GM19351 (cell line): ENCODE measurements at regions not wholly inside any gene's neighbourhood (a gene's known extent, or its start where the extent isn't known, plus 50 kb on each side); places are given as distances from the start of the nearest gene placed in this dataset.
A peak's percentile ranks its signal among the peaks of the same experiment; 100 is the strongest.
"Not testable (repeated sequence)": the region's sequence is repeated elsewhere in the genome, so short reads cannot be mapped to it uniquely, and the experiment has no call there.

Source experiments
- ATAC-seq: cut with Tn5 transposase; IDR thresholded peaks from one replicate; pipeline ENCODE4 v1.9.1; 2021; ENCODE audit warnings: mild to moderate bottlenecking, moderate library complexity; ENCODE audit not compliant: unreplicated experiment

DNA sequence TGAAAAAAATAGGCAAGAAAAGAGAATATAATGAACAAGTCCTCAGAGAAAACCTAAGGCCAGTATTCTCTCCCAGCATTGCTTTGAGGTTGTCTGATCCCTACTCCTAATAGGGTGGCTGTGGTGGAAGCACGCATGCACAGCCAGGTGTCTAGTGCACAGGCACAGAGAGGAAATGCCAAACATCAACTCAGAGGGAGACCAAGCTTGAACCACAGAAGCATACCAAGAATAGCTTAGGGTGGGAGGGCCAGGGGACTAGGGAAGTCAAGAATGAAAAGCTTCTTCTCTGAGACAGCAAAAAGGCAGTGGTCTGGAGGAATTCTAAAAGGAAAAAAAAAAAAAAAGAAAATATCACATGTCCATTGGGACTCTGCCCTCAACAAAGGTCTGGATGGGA, 244.1 kb upstream of the API5 start:
- no peak for ATAC-seq

DNA sequence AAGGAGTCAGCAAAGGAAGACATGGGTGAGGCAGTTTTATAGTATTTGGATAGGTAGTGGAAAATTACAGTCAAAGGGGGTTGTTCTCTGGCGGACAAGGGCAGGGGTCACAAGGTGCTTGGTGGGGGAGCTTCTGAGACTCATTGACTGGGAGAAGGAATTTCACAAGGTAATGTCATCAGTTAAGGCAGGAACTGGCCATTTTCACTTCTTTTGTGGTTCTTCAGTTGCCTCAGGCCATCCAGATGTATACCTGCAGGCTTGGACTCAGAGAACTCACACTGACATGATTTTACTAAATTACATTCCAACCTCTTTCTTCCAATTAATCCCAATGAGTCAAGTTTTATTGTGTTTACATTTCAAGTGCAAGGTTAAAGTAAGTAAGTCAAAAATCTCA, 240.5 kb upstream of the API5 start:
- ATAC-seq, result no peak

DNA sequence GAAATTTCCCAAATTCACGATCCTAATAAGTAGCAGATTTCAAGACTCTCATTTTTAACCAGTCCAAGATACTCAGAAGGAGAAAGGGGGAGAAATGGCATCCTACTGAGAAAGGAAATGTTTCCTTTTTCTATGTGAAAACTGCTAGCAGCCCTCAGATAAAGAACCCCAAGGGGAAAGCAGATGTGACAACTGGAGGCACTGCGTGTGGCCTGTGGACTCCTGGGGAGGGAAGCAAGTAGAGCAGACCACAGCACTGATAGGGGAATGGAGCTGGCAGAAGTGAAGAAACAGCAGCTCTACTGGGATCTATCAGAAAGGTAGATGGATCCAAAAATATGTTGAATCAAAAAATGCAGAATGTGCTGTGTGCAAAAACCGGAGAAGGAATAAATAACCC, 239.7 kb upstream of the API5 start:
- no peak for ATAC-seq

DNA sequence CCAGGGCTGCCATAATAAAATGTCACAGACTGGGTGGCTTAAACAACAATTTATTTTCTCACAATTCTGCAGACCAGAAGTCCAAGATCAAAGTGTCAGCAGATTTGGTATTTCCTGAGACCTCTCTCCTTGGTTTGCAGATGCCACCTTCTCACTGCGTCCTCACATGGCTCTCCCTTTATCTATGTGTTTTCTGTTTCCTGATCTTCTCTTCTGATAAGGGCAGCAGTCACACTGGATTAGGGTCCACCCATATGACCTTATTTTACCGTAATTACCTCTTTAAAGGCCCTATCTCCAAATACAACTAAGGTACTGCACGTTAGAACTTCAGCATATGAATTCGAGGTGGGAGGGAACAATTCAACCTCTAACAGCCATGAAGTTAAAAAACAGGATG, 238.9 kb upstream of the API5 start:
- no peak for ATAC-seq

DNA sequence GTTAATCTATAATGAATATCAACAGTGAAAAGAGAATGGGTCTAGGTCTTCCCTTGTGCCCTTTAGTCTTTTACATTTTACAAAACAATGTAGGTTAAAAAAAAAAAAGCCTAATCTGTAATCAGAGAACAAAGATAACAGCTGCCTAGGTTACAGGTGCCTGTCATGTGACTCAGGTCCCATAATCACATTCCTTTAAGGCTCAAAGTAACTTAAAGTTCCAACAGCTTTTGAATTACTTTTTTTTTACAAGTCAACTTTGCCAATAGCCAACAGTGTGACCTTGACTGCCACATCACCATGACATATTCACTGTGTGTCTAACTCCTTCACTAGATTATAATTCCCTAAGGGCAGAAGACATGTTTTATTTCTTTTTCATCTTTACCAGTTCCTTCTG, 237.0 kb upstream of the API5 start:
- ATAC-seq, result no peak

DNA sequence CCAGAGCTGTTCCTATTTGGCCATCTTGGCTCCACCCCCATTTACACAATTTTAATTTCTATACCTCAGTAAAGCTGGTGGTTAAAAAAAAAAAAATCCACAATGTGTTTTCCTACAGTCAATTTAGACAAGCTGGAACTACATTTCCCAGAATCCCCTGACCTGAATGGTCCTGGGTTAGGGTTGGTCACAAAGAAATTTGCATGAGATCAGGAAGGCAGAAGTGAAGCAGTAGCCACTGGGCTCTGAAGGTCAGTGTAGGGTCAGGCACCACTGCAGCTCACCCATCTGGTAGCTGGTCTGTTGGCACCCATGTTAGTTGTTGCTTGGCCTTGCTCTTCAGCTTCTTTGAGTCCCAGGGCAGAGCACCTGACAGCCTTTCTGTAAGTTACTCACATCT, 210.7 kb upstream of the API5 start:
- ATAC-seq, result no peak

DNA sequence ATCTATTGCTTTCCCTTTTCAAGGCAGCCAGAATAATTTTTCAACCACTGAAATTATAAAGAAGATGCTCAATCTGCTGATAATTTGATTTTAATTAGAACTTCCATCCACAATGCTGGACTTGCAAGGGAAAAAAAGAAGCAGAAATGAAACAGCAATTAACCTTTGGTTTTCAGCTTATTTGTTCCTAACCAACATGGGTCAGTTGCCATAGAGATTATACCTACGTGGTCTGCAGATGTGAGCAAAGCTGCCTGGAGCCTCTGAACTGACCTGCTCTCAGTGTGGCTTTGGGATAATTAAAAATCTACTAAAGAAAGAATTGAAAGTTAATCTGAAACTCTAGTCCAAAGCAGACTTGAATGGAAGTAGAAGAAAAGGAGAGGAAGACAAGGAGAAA, 195.7 kb upstream of the API5 start:
- ATAC-seq, result no peak

DNA sequence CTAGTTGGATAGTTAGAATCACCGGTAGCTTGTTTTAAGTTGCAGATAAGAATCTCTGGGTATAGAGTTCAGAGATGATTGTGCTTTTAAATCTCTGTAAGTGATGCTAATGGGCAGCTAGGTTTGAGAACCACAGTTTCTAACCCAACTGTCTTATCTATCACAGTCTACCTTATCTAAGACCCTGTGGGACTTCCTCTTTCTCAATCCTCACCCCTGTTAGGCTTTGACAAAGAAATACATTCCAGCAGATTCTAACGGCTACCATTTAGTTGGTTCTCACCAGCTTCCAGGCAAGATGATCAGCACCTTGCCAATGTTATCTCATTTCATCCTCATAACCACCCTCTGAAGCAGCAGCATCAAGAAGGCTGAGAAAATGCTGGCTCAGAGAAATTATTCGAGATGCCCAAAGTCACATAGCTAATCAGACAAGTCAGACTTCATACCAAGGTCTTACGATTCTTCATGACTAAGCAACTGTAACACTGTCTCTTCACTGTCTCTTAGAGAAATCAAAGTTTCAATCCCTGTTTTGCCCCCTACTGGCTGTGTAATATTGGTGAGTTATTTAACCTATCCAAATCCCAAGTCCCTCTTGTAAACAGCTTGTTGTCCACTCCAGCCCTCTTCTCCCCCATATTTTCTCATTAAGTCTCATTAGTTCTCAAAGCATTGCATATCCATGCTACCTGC, 192.4 kb upstream of the API5 start:
- ATAC-seq, result no peak

DNA sequence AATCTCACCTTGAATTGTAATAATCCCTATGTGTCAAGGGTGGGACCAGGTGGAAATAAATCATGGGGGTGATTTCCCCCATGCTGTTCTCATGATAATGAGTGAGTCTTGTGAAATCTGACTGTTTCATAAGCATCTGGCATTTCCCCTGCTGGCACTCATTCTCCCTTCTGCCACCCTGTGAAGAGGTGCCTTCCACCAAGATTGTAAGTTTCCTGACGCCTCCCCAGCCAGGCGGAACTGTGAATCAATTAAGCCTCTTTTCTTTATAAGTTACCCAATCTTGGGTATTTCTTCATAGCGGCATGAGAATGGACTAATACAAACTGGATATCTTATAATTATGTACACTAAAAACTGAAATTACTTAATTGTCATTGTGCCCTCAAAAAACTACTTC, 189.2 kb upstream of the API5 start:
- ATAC-seq, result no peak

DNA sequence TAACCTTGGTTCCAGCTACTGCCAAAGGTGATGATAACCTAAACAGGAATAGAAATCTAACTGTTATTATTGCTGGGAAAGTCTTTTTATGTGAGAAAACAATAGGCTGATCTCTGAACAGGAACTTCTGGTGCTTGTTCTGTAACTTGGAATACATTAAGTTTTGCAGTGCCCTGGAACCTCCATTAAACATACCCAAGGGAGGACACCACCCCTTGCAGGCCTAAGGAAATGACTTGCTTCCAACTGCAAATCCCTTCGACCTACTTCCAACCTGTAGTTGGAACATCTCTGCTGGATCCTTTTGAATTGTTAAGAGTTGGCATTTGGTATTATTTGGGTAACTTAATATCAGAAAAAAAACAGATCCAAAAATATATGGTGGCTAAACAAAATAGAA, 188.4 kb upstream of the API5 start:
- ATAC-seq, result no peak

DNA sequence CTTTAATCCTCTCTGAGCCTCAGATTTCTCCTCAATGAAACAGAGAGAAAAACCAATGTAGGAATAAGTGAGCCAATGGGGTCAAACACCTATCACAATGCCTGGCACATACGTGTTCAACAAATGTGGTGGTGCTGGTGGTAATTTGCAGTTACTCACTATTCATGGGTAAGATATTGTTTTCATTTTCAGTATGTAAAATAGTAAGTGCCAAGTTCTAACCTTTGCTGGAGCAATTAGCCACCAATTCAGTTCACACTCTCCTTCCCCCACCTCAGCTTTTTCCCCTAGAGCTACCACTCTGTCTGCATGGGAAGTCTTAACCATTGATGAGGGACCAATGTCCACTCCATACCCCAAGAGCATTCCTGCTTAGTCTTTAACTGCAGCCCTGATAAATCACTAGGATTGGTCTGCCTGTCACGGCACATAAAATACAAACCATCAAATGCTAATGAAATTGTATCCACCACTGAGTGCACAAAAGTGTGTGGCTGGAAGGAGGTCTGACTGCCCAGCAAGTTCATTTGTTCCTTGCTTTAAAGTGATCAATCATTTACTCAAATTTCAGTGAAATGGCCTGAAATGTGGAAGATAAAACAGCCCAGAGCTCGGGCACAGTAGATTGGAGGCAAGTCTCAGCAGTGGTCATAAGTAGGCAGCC, 187.4 kb upstream of the API5 start:
- ATAC-seq, result no peak

DNA sequence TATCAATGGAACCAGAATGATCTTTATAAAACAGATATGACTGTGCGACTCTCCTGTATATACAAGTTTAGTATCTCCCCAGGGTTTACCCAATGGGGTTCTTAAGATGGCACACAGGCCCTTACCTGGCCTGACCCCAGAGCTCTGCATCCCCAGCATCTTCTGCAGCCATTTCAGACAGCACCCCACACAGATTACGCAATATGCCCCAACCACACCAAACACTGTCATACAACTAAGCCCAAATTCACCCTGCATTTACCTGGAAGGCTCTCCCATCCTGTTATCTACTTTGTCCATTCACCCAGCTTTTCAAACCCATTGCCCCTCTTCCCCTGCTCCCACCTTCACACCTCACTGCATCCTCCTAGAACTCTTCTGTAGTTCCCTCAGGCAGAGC, 182.5 kb upstream of the API5 start:
- no peak for ATAC-seq

DNA sequence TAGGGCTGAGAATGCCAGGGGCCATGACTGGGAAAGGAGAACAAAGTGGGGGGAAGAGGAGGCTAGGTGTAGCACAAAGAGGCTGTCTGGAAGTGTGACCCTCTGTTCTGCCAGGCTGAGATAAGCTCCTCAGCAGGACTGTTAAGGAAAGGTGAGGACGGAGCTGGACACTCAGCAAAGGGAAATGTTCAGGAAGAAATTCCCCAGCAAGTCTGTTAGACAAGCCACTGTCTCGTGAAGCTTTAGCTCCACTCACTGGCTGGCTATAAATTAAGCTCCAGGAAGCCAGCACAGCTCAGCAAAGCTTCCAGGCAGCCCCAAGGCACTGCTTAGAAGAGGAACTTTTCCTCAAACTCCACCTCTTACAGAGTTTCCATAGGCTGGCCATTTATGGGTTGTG, 181.2 kb upstream of the API5 start:
- no peak for ATAC-seq

DNA sequence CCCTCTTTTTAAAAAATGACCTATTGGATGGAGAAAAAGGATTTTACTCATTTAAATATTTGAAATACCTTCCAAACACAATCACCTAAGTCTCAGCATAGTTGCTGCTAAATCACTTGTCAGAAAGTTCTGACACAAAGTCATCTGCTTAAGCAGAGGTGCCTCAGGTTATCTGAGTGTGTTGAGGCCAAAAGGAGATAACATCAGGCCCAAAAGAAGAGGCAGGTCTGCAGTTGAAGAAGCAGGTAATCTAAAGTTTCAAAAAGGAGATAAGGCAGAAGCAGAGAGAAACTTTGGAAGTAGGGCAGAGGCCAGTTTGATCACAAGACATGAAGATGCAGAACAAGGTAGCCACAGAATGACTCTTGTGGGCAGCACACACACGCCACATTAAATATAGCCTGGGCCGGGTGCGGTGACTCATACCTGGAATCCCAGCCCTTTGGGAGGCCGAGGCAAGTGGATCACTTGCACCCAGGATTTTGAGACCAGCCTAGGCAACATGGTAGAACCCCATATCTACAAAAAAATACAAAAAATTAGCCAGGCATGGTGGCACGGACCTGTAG, 175.7 kb upstream of the API5 start:
- peak; percentile 83 for ATAC-seq

DNA sequence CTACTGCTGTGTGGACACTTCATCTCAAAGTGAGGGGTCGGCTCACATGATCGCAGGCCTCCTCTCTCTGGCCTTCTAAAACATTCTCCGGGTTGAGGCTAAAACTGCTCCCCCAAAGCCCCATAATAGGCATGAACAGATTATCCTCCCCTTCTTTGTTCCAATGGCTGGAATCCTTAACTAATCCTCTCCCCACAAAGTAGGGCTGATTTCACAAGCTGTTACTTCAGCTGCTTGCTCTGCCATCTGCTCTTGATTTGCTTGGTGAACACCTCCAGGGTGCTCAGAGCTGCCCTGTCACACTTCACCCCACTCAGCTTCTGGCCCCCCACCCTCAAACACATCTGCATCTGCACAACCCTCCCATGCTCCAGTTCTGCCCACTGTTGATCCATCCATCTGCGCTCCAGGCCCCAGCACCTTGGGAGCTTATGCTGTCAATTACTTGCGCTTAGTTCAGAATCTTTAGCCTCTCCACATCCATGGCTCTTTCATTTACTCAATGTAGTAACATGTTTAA, 173.1 kb upstream of the API5 start:
- ATAC-seq, result no peak

DNA sequence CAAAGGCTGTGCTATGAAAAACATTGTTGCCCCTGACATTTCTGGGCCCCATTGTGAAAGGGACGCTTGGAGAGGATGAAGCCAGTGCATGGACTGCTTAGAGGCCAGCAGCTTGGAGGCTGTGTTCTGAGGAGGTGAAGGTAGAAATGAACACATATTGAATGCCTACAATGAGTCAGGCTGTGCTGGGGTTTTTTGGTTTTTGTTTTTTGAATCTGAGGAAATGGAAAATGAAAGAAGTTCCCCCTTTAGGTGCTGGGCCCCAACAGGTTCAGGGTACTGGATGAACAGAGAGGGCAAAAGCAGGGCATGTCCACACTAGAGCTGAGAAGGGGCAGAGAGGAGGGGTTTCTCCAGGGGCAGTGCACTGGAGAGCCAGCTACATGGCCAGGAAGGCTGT, 166.1 kb upstream of the API5 start:
- ATAC-seq, result peak; percentile 75

DNA sequence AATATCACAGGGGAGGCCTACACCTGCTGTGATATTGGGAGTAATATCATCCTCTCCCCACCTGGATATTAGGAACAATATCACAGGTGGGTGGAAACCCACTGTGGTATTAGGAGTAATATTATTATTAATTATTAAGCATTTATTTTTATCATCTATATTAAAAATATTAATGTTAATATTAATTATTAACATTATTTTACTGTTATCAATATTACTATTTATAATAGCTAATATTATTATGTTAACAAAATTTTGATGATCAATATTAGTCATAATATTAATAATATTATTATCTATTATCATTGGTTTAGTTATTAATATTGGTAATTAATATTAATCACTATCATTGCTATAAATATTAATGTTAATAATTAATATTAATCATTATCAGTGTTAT, 161.1 kb upstream of the API5 start:
- ATAC-seq, result no peak

DNA sequence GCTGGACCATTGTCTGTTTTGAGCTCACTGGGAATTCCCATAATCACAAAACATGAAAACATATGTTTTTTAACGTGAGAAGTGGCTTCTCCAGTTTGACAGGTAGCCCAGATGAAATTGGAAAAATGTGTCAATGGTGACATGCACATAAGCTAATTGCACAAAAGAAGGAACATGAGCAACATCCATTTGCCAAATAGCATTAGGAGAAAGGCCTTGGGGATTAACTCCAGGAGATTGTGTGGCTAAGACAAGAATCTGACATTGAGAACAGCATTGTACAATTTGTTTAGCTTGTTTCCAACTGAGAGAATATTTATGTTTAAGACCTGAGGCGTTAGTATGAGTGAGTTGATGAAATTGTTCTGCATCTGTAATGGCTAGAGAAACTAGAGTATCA, 147.0 kb upstream of the API5 start:
- ATAC-seq, result no peak

DNA sequence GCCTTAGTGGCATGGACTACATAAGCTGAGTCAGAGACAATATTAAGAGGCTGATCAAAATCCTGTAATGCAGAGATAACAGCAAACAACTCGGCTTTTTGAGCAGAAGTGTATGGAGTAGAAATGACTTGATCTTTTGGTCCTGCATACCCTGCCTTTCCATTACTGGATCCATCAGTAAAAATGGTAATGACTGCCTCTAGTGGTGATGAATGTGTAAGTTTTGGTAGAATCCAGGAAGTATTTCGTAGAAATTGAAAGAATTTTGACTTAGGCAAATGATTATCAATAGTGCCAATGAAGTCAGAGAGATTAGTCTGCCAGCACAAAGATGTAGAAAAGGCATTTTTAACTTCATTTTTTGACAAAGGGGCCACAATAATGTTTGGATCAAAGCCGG, 146.4 kb upstream of the API5 start:
- not testable (repeated sequence) for ATAC-seq

DNA sequence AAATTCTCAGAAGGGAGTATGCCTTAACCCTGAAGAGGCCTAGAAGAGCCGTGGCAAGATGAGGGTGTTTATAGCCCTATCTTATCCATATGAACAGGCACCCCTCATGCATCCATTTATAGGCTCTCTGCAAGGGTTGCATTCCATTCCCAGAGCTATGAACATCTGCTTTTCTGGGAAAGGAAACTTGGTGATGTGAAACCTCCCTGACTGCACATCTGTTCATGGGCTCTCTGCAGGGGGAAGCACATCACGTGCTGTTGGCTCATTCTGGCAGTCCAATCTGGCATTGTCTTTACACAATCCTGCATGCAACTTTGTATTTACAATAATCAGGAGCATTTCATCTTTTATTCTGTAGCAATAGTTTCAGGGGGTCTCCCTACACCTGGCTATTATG, 143.6 kb upstream of the API5 start:
- ATAC-seq, result not testable (repeated sequence)

DNA sequence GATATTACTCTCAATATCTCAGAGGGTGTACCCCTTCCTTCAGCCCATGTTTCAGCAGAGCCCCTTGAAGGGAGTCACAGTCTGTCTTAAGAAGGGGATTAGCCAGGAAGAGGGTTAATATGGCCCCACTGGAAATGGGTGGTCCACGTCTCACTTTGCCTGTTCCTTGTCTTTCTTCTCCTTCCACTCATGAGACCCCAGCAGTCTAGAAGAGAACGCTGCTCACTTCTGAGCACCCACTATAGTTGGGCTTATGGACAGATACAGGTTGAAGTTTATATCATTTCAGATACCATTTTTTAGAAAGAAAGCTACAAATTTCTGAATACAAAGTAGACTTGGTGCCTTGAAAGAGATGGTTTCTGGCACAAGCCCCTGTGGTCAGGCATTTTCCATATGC, 139.3 kb upstream of the API5 start:
- ATAC-seq, result no peak

DNA sequence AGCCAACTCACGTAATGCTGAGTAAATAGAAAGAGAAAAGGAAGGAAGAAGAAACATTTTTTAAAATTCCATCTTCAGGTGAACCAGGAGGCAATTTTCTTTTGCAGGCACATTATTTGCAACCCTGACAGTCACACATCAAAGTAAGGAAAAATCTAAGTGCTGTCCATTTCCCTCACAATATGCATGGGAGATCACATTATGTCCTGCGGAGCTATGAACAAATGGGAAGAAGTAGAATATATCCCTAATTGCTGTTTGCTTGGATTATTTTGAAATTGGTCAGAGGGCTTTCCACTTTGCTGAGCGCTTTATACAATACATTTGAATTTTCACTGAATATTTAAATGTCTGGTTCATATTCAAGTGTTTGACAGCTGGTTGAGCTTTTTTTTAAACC, 133.8 kb upstream of the API5 start:
- ATAC-seq, result no peak
